ENCODE measurements at regions not wholly inside any gene's neighbourhood (a gene's known extent, or its start where the extent isn't known, plus 50 kb on each side); places are given as distances from the start of the nearest gene placed in this dataset.

DNA sequence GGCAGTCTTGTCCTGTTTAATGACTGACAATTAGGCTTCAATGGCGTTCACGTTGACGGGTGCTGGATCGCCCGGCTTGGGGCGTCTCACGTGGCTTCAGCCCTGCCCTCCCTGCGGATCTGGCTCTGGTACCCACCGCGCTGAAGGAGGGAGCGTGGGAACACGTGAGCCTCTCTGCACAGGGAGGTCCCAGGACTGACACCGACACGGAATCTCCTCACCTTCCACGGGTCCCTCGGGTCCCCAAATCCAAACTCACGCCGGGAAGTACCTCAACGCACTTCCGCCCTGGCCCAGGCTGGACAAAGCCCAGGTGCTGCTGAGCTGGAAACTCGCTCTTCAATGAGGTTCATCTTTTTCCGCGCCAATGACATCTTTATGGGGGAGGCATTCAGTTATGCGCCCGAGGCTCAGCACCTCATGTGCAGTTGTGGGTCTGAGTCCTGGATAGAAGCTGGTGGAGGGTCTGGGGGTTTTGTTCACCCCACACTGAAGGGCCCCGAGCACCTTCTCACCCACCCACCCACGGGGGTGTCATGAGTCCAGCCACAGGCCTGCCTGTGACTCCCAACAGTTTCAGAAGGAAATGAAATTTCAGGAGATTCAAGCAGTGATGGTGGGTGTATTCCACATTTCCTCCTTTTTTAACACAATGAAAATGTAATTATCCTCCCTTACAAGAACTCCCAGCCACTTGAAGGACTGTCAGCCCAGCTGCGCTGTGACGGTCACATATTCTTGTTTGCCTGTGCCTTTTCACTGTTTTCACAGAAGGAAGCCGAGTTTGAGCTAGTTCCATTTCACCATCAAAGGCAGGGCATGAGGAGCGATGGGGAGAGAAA is 251.7 kb upstream of the SFSWAP start:
- no peak overlapping the region for H3K9ac ChIP-seq (ENCODE audit: low read length)
- no peaks in the 10 kb centered on the region for H3K79me2 ChIP-seq (replicated peaks; ENCODE audit: insufficient read depth, low read length)
- H3K4me2 ChIP-seq (ENCODE audit: low read length), result no peak overlapping the region
- H3K27ac ChIP-seq (ENCODE audit: low read length), result no peak overlapping the region
- no peaks in the 10 kb centered on the region for H3K9me2 ChIP-seq (ENCODE audit: insufficient read depth, low read length)
- TF ChIP-seq CTCF (IDR thresholded peaks at IDR 0.05; ENCODE audit: poor library complexity, severe bottlenecking) (no peak), EP300 (conservative IDR thresholded peaks at IDR 0.05; ENCODE audit: poor library complexity, severe bottlenecking) (no peak), REST (IDR thresholded peaks at IDR 0.05; ENCODE audit: borderline replicate concordance) (no peak), MXI1 (conservative IDR thresholded peaks at IDR 0.05; ENCODE audit: poor library complexity, severe bottlenecking) (no peak), RAD21 (conservative IDR thresholded peaks at IDR 0.05) (no peak), TAF1 (IDR thresholded peaks at IDR 0.05; ENCODE audit: low read depth) (no peak)
- no peaks in the 10 kb centered on the region for H3K9me3 ChIP-seq (ENCODE audit: low read length)
- H3K27me3 ChIP-seq (ENCODE audit: insufficient read depth, low read depth, low read length), result no peaks in the 10 kb centered on the region
- no peak overlapping the region for H3K4me3 ChIP-seq (ENCODE audit: low read length)
- H3K36me3 ChIP-seq (ENCODE audit: insufficient read depth, low read length), result no peaks in the 10 kb centered on the region
- H4K20me1 ChIP-seq (ENCODE audit: insufficient read depth), result no peaks in the 10 kb centered on the region
- H3F3A ChIP-seq (ENCODE audit: insufficient read depth, low read length, poor library complexity, severe bottlenecking), result no peaks in the 10 kb centered on the region
- H2AFZ ChIP-seq (ENCODE audit: low read depth, low read length), result no peak overlapping the region

DNA sequence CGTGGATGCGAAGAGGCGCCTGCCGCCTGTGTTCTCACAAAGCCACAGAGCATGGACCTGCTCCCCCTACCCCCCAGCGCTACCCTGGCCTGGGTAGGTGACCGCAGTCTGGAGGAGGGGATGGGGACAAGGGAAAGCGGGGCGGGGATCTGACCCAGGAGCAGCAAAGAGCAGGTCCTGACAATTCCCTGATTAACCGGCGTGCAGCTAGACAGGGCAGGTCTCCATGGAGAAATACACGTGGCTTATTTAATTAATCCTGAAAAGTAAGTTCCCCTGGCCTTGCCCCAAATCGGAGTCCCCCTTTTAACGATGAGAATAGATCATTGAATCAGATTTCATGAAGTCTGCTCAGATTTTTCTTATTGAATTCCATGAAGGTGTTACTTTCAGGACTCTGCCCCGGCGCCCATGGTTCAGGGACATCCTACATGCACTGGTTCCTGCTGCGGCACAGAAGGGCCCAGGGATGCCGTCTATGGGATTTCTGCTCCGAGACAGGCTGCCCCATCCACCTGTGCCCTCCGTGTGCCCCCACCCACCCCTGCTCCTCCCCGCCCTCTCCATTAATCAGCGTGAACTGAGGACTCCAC is 251.0 kb upstream of the SFSWAP start:
- H3K9me3 ChIP-seq (ENCODE audit: low read length), result no peaks in the 10 kb centered on the region
- no peak overlapping the region for H3K4me3 ChIP-seq (ENCODE audit: low read length)
- TF ChIP-seq EP300 (conservative IDR thresholded peaks at IDR 0.05; ENCODE audit: poor library complexity, severe bottlenecking), result no peak
- TF ChIP-seq MXI1 (conservative IDR thresholded peaks at IDR 0.05; ENCODE audit: poor library complexity, severe bottlenecking), result no peak
- no peak for TF ChIP-seq POLR2AphosphoS5 (IDR thresholded peaks at IDR 0.05)
- TF ChIP-seq REST (IDR thresholded peaks at IDR 0.05; ENCODE audit: borderline replicate concordance), result no peak
- TF ChIP-seq RAD21 (conservative IDR thresholded peaks at IDR 0.05), result no peak
- no peak for TF ChIP-seq SMC3 (conservative IDR thresholded peaks at IDR 0.05; ENCODE audit: poor library complexity)
- no peak for TF ChIP-seq EZH2 (IDR thresholded peaks at IDR 0.05; ENCODE audit: borderline replicate concordance, insufficient read depth, low read length, poor library complexity, severe bottlenecking)
- TF ChIP-seq TAF1 (IDR thresholded peaks at IDR 0.05; ENCODE audit: low read depth), result no peak
- no peak for TF ChIP-seq CTCF (IDR thresholded peaks at IDR 0.05; ENCODE audit: poor library complexity, severe bottlenecking)

More for the DNA sequence above, 251.0 kb upstream of the SFSWAP start:
- Histone ChIP-seq H3K36me3 (ENCODE audit: insufficient read depth, low read length) (no peaks in the 10 kb centered on the region), H3K9me2 (ENCODE audit: insufficient read depth, low read length) (no peaks in the 10 kb centered on the region), H3K27me3 (ENCODE audit: insufficient read depth, low read depth, low read length) (no peaks in the 10 kb centered on the region), H3K27ac (ENCODE audit: low read length) (no peak overlapping the region), H3F3A (ENCODE audit: insufficient read depth, low read length, poor library complexity, severe bottlenecking) (no peaks in the 10 kb centered on the region), H3K4me2 (ENCODE audit: low read length) (no peak overlapping the region), H3K9ac (ENCODE audit: low read length) (no peak overlapping the region), H4K20me1 (ENCODE audit: insufficient read depth) (no peaks in the 10 kb centered on the region), H3K79me2 (replicated peaks; ENCODE audit: insufficient read depth, low read length) (no peaks in the 10 kb centered on the region), H2AFZ (ENCODE audit: low read depth, low read length) (no peak overlapping the region)

Measured in neural cell (in vitro differentiated cells).